Esophagus squamous epithelium (tissue), 5 donors: ENCODE measurements at regions not wholly inside any gene's neighbourhood (a gene's known extent, or its start where the extent isn't known, plus 50 kb on each side); places are given as distances from the start of the nearest gene placed in this dataset.

Experiments used
- DNase-seq: peaks from one replicate; lab custom pipeline; 2025; lab: John Stamatoyannopoulos, UW
- H3K27ac ChIP-seq, 4 donors: fragments of 200-600 bp; sonication (generic); one replicate each; pipeline ENCODE4 v1.5.1; 2016 to 2019; ENCODE audit warnings: mild to moderate bottlenecking in 1 of 4
- H3K27me3 ChIP-seq, 4 donors: fragments of 200-600 bp; sonication (generic); 1 replicate in 3 of 4; 2 replicates in 1 of 4; pipeline versions ENCODE4 v1.5.1 to v1.6.0; 2017 to 2021; ENCODE audit warnings: antibody characterized with exemption in 1 of 4
- H3K36me3 ChIP-seq, 3 donors: fragments of 200-600 bp; sonication (generic); one replicate each; pipeline ENCODE4 v1.5.1; 2016 to 2019
- H3K4me1 ChIP-seq, 3 donors: fragments of 200-600 bp; sonication (generic); one replicate each; pipeline ENCODE4 v1.5.1; 2017 to 2019
- H3K4me3 ChIP-seq, 4 donors: fragments of 200-600 bp; sonication (generic); 1 replicate in 3 of 4; 2 replicates in 1 of 4; pipeline ENCODE4 v1.5.1; 2016 to 2019; ENCODE audit warnings: mild to moderate bottlenecking in 2 of 4, moderate library complexity in 1 of 4
- H3K9me3 ChIP-seq, 3 donors: fragments of 200-600 bp; sonication (generic); one replicate each; pipeline ENCODE4 v1.5.1; 2016 to 2019
- POLR2A ChIP-seq, 4 donors: fragments of 450-650 bp; IDR thresholded peaks; one replicate each; pipeline ENCODE4 v1.6.1; 2017; ENCODE audit warnings: antibody characterized with exemption in 4 of 4, mild to moderate bottlenecking in 4 of 4, moderate library complexity in 3 of 4
- WGBS, 2 donors: methylation state at CpG; one replicate each; pipeline ENCODE4 v1.1.5; 2018; 5-methylcytosine and 5-hydroxymethylcytosine counted together
- intact Hi-C: fragments of 100-400 bp; cut with DNase I; formaldehyde crosslinking; loops from one replicate; pipeline ENCODE4 v1.15.0; 2022
- TF ChIP-seq, protein P1 (sequence below), 6 experiments: fragments of 450-650 bp in 4 of 6; fragments of 200-600 bp in 2 of 6; sonication (generic) in 2 of 6; IDR thresholded peaks; one replicate each; pipeline ENCODE4 v1.5.1; 2016 to 2019; ENCODE audit warnings: antibody characterized with exemption in 6 of 6, mild to moderate bottlenecking in 4 of 6, moderate library complexity in 4 of 6
- donor health status: DM: yes; HTN: yes; CAD: no.

DNA sequence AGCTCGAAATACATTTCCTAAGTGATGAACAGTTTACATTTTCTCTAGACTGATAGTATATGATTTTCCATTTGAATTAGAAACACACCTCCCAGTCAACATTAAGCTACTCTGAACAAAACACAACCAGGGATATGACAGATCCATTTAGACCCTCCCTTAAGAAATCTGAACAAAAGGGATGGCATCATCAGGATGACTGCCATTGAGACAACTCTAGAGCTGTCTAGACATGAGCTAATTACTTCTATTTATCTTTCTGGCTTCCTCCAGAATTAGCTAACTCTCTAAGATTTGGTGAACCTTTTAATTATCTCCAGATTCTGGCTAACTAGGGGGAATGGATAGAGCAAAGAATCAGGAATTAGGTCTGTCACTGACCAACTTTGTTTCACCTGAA is 92.9 kb upstream of the IGF1 start:
- no peak overlapping the region for H3K4me3 ChIP-seq
- no peaks in the 10 kb centered on the region for H3K27me3 ChIP-seq
- no peak for DNase-seq
- no peak for TF ChIP-seq POLR2A (IDR thresholded peaks at IDR 0.05)
- TF ChIP-seq, protein P1, sequence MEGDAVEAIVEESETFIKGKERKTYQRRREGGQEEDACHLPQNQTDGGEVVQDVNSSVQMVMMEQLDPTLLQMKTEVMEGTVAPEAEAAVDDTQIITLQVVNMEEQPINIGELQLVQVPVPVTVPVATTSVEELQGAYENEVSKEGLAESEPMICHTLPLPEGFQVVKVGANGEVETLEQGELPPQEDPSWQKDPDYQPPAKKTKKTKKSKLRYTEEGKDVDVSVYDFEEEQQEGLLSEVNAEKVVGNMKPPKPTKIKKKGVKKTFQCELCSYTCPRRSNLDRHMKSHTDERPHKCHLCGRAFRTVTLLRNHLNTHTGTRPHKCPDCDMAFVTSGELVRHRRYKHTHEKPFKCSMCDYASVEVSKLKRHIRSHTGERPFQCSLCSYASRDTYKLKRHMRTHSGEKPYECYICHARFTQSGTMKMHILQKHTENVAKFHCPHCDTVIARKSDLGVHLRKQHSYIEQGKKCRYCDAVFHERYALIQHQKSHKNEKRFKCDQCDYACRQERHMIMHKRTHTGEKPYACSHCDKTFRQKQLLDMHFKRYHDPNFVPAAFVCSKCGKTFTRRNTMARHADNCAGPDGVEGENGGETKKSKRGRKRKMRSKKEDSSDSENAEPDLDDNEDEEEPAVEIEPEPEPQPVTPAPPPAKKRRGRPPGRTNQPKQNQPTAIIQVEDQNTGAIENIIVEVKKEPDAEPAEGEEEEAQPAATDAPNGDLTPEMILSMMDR (IDR thresholded peaks at IDR 0.05): no peak
- no peaks in the 10 kb centered on the region for H3K36me3 ChIP-seq
- WGBS, 2 donors: 61 to 75% methylated on average over 1 of the region's 1 CpG
- intact Hi-C loops: no loop called here
- H3K9me3 ChIP-seq: no peaks in the 10 kb centered on the region
- H3K27ac ChIP-seq: no peak overlapping the region
- no peaks in the 10 kb centered on the region for H3K4me1 ChIP-seq

DNA sequence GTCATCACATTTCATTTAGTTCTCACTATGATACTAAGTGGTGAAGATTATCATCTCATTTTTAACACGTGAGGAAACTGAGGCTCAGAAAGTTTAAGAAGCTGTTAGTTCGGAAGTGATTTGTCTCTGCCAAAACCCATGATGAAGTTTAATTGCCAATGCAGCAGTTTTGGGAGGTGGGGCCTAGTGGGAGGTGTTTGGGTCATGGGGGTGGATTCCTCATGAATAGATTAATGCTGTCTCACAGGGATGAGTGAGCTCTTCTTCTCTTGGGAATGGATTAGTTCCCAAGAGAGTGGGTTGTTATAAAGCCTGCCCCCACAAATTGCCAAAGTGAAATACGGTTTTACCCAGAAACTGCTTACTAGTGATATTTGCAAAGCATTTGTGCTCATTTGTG is 91.5 kb upstream of the IGF1 start:
- Histone ChIP-seq H3K27me3 (no peaks in the 10 kb centered on the region), H3K9me3 (no peaks in the 10 kb centered on the region), H3K4me3 (no peak overlapping the region), H3K36me3 (no peaks in the 10 kb centered on the region), H3K27ac (no peak overlapping the region), H3K4me1 (peaks cover 0 to 4% (median 0%) of the 10 kb centered on the region in 3 donors)
- no peak for DNase-seq
- no peak for TF ChIP-seq POLR2A (IDR thresholded peaks at IDR 0.05)
- TF ChIP-seq, protein P1 (IDR thresholded peaks at IDR 0.05): no peak
- WGBS, 2 donors: 68 to 77% methylated on average over 3 of the region's 3 CpGs
- intact Hi-C loops: no loop called here

DNA sequence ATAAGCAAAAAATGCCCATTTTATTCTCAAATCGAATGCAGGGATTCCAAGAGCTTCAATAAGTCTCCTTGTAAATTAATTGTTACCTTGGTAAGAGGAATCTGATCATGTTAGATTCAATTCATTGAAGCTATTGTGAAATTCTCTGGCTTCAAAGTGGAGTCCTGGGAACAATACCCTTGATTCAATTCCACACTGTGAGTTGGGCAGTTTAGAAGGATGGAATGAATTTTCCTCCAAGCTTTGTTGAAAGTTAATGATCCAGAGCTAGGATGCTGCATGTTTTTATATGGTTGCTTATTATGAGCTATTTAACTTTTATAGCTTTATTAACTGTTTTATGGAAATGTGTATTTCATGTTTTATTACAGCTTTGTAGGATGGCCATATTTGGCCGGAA is 89.9 kb upstream of the IGF1 start:
- DNase-seq: no peak
- H3K4me3 ChIP-seq: no peak overlapping the region
- H3K27me3 ChIP-seq: no peaks in the 10 kb centered on the region
- TF ChIP-seq POLR2A (IDR thresholded peaks at IDR 0.05): no peak
- TF ChIP-seq, protein P1 (IDR thresholded peaks at IDR 0.05): no peak
- H3K27ac ChIP-seq: no peak overlapping the region
- 74 to 82% methylated on average over 2 of the region's 2 CpGs for WGBS, 2 donors
- intact Hi-C loops: no loop called here
- H3K4me1 ChIP-seq: peaks cover 0 to 6% (median 0%) of the 10 kb centered on the region in 3 donors
- no peaks in the 10 kb centered on the region for H3K9me3 ChIP-seq
- no peaks in the 10 kb centered on the region for H3K36me3 ChIP-seq

DNA sequence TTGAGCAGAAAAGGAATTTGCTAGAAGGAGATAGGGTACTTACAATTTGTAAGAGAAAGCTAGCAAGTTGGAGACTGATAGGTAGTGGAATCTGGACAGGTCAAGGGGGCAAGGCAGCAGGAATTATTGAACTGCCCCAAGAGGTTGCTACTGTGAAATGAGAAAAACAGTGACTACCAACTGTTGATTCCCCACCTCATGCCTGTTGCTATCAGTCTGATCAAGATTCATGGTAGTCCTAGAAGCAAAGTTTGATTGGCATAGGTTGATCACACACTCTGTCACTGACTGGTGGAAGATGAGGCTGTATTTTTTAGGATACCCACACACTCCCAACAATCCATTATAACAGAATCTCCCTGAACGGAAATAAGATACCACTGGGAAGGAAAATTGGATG is 89.4 kb upstream of the IGF1 start:
- intact Hi-C loops: no loop called here
- H3K4me3 ChIP-seq: no peak overlapping the region
- H3K9me3 ChIP-seq: no peaks in the 10 kb centered on the region
- WGBS, 2 donors: 77 to 92% methylated on average over 1 of the region's 1 CpG
- no peaks in the 10 kb centered on the region for H3K36me3 ChIP-seq
- H3K4me1 ChIP-seq: peaks cover 0 to 6% (median 0%) of the 10 kb centered on the region in 3 donors
- no peaks in the 10 kb centered on the region for H3K27me3 ChIP-seq
- DNase-seq: no peak
- TF ChIP-seq POLR2A (IDR thresholded peaks at IDR 0.05): no peak
- TF ChIP-seq, protein P1 (IDR thresholded peaks at IDR 0.05): no peak
- no peak overlapping the region for H3K27ac ChIP-seq

DNA sequence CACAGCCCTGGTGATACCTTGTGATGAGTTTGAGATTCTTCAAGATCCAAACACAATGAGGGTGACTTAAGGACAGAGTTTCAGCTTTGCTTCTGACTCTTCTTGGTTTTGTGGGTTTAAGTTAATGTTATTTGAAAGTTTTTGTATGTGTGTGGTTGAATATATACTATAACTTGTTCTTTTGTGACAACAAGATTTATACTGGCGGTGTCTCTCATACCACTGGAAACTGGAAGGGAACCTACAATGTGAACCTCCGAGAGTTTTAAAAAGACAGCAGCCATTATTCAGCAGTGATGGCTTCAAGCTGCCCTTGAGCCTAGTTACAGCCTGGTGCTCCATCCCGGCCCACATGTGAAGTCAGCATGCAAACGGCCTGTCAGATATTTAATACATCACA is 87.9 kb upstream of the IGF1 start:
- Histone ChIP-seq H3K27me3 (no peaks in the 10 kb centered on the region), H3K4me3 (no peak overlapping the region), H3K36me3 (no peaks in the 10 kb centered on the region), H3K27ac (no peak overlapping the region), H3K9me3 (no peaks in the 10 kb centered on the region), H3K4me1 (peaks cover 0 to 6% (median 0%) of the 10 kb centered on the region in 3 donors)
- TF ChIP-seq, protein P1 (IDR thresholded peaks at IDR 0.05): no peak
- no peak for TF ChIP-seq POLR2A (IDR thresholded peaks at IDR 0.05)
- no peak for DNase-seq
- 34 to 64% methylated on average over 4 of the region's 4 CpGs for WGBS, 2 donors
- intact Hi-C loops: no loop called here
